NCI-H2171 treated with DMSO at 0.1 percent for 48 hours (cell line): ENCODE measurements at regions not wholly inside any gene's neighbourhood (a gene's known extent, or its start where the extent isn't known, plus 50 kb on each side); places are given as distances from the start of the nearest gene placed in this dataset.
A peak's percentile ranks its signal among the peaks of the same experiment; 100 is the strongest.
"Not testable (repeated sequence)": the region's sequence is repeated elsewhere in the genome, so short reads cannot be mapped to it uniquely, and the experiment has no call there.

ENCODE experiments used
- DNase-seq: peaks from one replicate; lab custom pipeline; 2025; lab: John Stamatoyannopoulos, UW

DNA sequence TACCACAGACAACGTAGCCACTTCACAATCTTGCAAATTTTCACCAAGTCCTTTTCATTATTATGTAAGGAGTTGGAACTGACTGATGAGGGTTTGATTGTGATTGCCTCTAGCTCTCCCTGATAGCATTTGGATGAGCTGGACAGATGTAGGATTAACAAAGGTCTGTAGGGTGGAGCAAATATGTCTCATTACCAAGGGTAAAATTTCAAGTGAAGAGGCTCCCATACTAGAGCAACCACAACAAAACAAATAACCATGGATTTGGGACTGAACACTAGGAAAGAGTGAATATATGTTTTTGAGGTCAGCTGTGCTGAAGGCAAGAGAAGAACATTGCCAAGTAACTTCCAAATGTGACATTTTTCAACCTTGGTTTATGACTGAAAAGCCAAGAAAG, 281.7 kb downstream of the NEBL start:
- no peak for DNase-seq

DNA sequence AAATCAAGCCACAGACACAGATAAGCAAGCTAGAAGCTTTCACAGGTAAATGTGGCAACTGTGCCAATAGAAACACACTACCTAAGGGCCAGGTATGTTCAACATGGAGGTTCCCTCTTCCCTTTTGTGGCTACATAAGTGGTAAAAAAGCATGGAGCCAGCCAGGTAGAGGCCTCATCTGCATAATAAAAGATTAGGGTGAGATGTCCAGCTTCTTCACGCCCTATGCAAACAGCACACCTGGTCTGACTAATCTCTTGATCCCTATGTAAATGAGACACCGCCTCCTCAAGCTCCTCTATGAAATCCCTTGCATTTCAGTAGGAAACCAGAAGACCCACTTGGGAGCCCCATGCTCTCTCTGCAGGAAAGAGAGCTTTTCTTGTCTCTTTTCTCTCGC, 282.2 kb downstream of the NEBL start:
- no peak for DNase-seq

DNA sequence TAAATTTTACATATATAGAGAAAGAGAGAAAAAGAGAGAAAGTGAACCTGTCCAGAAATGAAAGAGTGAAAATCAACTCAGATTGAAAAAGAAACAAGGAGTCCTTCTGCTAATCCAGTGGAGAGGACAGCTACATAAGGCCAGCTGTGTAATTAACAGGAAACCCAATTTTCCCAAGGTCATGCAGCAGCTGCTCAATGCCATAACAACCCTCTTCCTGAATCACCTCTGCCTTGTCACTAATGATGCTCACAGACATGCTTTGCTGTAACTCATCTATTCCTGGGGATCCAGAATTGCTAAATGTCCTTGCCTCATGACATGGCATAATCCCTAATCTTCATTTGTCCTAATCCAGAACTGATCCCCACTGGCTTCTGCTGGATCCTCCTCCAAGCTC, 288.6 kb downstream of the NEBL start:
- no peak for DNase-seq

DNA sequence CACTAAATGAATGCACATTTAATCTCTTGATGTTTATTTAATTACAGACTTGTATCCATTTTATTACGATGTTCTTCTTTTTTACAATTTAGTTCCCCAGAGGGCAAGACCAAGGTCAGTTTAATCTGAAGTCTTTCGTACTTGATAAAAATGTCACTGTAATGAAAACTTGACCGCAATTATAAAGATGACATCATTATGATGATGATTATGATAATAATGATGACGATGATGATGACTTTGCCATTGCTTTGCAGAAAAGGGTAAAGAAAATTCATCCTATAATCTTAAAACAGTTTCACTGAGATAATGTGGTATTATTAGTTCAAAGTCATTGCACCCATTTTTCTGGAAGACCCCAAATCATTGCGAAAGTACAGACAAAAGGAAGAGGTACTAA, 290.1 kb downstream of the NEBL start:
- no peak for DNase-seq

DNA sequence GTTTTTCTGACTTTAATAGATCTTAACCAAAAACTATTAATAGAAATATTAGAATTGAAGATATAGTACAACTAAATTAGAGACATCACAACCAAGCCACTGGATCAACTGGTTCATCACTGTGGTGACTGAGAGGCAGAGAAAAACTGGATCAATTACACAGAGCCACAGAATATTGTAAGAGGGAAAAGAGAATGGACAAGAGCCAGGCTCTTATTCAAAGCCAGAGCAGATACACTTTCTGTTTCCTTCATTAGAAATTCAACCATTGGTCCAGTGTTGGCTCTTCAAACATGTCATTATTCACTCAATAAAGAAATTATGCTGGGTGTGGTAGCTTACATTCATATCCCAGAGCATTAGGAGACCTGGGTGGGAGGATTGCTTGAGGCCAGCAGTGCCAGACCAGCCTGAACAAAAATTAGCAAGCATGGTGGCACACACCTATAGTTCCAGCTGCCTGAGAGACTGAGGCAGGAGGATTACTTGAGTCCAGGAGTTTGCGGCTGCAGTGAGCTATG, 295.1 kb downstream of the NEBL start:
- no peak for DNase-seq

DNA sequence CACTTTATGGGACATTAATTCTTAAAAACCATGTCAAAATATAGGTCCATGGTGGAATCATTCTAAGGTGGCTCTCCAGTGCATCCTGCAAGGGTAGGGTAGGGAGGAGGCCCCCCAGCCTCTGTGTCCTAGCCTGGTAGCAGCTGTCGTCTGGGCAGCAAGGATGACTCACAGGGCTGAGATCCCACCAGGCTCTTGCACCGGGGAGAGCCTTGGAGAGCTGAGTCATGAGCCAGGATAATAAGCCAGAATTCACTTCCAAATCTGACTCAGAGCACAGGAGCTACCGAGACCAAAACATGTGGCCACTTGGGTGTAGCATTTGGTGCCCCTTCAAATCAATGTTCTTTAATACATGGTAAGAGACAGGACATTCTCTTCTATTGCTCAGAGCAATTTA, 298.5 kb downstream of the NEBL start:
- DNase-seq = no peak

DNA sequence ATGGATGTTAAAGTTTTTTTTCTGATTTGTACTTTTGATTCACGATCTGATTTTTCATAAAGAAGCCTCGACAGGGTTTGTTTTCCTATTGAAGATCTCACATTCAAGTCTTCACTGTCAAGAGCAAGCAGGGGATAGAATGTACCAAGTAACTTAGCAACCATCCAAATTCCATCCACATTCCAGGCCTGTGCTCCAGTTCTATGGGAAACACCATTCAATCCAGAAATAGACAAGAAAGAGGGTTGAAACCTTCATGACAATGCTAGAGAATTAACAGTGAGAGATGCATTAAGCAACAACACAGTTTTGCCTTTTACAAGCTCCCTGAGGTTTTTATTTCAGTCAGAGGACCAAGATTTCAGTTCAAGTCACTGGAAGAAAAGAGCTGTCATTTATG, 300.2 kb downstream of the NEBL start:
- no peak for DNase-seq

DNA sequence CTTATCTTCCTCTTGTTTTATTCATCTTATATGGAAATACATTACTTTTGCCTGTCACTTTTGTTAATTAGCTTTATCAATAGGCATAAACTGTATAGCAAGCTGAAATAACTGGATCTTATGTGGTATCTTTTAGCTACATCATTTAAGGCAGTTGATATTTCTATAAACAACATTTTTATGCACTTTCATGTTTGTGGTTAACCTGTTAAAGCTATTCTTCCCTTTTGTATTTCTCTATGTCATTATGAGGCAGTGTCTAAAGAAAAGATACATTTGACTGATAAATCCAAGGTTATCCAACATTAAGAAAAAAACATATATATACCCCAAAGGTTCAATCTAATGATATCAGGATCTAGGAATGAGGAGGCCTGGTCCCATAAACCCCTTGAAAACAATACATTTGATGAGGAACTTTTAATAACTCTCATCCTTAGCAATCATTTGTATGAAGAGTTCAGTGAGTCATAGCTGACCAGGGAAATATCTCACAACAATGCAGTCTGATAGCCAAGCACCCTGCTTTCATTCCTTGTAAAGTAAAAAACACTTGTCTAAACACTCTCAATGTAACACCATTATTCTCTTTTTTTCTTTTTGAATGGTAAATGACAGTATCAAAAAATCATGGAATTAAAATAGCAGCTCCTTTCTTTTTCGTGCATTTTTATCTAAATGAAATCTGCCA, 300.9 kb downstream of the NEBL start:
- no peak for DNase-seq

DNA sequence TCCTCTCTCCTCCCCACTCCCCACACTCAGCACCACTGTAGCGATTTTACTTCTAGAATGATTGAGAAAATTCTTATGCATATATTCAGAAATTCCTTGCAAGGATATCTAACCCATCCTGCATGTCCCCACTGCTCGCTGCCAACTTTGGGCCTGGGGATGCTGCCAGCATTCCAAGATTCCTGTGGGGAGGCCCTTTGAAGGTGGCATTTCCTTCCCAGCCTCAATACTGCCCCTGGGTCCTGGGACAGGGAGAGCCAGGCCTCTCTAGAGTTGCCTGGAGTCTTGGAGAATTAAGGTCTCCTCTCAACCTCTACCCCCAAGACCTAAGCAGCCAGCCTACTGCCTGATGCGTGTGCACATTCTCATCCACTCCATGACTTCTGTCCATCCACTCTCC, 303.5 kb downstream of the NEBL start:
- no peak for DNase-seq

DNA sequence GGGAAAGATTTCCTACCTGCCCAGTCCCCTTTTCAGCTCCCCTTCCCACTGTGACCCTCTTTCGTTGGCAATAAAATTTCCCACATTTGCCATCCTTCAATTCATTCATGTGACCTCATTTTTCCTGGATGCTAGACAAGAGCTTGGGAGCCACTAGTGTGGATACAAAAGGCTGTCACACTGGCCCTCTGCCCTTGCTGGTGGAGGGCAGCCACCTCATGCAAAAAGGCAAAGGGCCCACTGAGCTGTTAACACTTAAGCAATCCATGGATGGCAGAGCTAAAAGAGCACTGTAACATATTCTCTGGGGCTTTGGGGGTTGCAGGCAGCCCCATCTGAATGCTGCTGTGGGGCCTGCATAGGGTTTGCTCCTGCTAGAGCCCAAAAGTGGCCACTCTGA, 315.1 kb downstream of the NEBL start:
- no peak for DNase-seq

DNA sequence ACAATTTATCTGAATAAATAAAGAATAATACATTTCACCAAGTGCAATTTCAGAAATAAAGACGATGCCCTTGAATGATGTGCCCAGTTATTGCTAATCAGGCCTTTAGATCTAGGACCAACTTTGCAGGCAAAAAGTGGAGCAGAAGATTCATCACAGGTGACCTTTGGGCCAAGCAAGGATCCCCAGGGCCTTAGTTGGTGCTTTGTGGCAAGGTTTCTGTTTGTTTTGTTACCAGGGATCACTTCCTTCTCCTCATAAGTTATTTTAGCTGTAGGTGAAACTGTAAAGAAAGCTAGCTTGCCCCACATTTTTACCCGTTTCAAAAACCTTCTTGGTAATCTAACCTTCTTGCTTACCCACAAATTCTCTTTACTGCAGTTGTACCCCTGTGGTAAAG, 323.2 kb downstream of the NEBL start:
- no peak for DNase-seq

DNA sequence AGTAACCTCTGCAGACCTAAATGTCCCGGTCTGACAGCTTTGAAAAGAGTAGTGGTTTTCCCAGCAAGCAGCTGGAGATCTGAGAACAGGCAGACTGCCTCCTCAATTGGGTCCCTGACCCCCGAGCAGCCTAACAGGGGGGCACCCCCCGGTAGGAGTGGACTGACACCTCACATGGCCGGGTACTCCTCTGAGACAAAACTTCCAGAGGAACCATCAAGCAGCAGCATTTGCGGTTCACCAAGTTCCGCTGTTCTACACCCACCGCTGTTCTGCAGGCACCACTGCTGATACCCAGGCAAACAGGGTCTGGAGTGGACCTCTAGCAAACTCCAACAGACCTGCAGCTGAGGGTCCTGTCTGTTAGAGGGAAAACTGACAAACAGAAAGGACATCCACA, 341.1 kb downstream of the NEBL start:
- not testable (repeated sequence) for DNase-seq

DNA sequence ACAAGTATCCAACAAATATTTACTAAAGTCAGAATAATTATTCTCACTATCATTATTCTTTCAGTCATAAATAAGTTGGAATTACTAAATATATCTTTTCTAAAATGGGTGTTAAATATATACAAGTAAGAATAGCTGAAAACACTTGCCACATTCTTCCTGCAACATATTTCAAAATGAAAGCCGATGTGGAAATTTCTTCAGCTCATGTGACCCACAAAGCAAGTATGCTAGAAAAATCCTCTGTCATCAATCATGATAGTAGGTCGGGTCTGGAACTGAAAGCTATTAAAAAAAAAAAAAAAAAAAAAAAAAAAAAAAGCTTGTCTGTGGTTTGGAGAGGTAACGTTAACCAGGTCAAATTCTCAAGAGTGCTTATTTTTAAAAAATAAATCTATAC, 344.7 kb downstream of the NEBL start:
- DNase-seq = no peak

DNA sequence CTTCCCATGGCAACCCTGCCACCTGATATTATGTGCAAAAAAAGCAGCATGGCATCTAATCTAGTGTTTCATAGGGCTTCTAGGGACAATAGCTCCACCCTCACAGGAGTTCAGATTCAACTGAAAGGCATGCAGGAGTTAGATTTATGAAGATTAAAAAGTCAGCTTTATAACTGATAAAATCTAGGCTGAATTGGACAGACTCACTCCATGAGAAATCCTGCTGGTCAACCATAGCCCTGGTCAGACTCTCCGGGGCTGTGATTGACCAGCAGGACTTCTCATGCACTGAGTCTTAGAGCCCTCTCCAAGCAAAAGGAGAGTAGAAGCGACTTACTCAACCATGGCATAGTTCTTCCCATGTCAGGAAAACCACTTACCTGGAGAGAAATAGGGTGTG, 345.4 kb downstream of the NEBL start:
- DNase-seq = no peak

DNA sequence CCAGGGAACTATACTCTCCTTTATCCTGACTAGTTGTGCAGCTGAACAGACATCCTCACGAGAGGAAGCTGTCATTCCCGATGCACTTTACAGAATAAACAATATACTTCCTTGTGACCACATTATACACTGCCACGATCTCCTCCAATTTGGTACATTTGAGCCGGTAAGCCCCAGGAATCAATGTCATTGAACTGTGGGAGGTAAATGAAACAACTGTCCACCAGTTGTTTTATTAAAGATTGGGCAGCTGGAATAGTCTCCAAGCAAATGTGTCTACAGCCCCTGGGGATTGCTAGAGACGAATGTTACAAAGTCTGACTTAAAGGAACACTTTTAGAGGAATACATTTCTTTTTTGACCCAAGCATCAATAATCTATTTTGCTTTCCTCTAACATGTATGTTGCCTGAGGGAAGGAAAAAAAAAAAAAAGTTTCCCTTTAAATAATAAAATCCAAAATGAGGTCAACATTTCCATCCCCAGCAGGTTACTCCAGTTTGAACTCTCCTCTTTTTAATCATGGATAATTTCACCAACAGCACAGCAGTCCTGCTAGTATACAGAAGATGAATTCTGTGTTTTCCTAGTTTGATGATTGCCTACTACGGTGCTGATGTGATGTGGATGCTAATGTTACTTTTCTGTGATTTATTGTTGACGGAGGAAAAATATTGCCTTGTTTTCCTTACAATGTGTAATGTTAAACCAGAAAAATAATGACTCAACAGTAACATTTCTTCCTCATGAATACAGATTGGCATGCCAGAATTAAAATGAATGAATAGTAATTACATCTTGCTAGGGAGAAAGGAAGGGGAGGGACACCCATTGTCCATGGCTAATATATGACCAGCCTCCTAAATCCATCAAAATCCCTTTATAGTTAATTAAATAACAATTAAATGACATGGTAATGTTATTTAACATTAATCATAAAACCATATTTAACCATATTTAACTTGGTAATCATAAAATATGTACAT, 360.9 kb downstream of the NEBL start:
- no peak for DNase-seq

DNA sequence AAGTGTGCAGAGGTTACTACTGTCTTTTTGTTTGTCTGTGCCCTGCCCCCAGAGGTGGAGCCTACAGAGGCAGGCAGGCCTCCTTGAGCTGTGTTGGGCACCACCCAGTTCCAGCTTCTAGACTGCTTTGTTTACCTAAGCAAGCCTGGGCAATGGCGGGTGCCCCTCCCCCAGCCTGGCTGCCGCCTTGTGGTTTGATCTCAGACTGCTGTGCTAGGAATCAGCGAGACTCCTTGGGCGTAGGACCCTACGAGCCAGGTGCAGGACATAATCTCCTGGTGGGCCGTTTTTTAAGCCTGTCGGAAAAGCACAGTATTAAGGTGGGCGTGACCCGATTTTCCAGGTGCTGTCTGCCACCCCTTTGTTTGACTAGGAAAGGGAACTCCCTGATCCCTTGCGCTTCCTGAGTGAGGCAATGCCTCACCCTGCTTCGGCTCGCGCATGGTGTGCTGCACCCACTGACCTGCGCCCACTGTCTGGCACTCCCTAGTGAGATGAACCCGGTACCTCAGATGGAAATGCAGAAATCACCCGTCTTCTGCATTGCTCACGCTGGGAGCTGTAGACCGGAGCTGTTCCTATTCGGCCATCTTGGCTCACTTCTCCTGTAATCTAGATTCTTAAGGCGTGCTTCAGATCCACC, 365.7 kb downstream of the NEBL start:
- DNase-seq = peak; percentile 16

DNA sequence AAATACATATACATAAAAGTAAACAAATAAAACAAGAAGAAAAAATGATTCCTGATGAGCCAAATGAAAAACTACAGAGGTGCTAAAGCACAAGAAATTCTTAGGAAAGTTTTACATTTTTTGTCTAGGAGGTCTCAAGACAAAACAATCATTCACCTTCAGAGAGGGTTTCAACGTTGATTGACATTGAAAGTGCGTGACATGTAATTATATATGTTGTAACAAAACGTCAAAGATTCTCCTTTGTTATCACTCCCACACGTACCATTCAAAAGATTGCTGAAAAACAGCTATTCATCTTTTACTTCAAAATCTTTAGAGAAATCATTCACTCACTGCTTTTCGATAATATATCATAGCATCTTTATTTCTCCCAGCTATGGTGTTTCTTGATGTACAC, 375.9 kb downstream of the NEBL start:
- DNase-seq = no peak

DNA sequence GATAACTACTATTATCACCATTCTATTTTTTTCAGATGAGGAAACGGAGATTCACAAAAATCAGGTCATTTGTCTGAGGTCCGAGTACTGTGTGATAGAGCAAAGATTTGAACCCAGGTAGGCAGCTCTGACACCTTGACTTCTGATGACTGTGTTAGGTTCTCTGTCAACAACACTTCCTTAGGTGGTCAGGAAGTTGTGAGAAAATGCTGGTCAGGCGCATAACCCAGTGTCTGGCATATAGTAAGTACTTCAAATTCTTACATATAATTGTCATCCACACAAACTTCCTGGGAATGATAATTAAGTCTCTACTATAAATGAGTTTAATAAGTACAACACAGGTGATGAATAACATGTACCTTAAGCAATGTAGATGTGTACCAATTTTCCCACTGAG, 381.5 kb downstream of the NEBL start:
- DNase-seq = no peak

DNA sequence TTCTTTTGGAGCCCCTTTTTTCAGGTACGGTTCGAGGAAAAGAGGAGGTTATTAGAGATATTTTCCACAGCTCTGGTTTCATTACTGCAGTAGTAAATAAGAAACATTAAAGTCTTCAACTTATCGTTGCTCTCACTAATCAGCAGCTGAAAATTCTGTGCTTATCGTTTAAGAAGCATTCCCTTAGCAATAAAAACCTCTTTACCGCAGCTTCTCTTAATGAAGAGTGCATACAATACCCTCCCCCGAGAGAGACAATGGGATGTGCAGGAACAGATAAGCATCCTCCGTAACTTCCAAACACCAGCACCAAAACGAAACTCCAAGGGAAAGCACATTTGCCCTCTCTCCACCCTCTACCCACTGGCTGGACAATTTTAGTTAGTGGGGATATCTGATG, 384.5 kb downstream of the NEBL start:
- DNase-seq = no peak

DNA sequence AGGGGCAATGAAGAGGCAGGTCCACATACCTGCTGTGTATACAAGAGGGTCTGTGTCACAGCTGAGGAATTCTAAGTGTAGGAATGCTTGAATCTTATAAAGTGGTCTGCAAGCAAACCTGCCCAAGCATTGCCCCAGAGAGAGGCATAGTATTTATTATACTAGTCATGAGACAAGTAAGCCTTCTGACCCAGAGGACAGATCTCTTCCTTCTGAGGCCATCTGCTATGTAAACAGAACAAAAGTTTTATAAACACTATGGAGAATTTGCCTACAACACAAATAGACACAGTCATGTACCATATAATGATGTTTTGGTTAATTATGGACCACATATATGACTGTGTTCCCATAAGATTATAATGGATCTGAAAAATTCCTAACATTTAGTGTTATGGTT, 388.2 kb downstream of the NEBL start:
- no peak for DNase-seq

DNA sequence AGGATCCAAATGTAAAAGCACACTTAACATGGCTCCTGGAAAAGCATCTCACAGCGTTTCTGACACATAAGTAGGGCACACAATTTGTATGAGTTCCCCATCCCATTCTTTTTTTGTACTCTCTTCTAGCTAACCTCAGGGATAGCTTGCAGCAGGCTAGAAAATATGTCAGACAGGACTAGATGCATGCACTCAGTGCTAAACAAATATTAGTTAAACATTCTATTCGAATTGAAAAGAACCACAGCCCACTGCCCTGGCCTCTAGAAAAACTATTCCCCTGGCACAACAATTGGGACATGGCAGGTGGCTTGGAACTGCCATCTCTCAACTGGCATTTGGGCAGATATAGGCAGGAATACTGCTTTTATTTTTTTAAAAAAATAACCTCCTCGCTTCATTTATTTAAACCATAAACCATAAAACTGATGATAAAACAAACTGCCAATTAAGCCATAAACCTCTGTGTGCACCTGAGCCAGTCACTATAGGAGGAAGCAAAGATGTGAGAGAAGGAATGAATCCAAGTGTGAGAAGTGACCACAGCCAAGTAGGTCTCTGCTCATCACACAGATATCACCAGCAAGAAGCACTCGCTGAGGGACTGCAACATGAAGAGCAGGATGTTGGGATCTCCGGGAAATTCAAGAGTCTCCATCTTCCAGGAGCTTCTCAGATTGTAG, 394.1 kb downstream of the NEBL start:
- no peak for DNase-seq

DNA sequence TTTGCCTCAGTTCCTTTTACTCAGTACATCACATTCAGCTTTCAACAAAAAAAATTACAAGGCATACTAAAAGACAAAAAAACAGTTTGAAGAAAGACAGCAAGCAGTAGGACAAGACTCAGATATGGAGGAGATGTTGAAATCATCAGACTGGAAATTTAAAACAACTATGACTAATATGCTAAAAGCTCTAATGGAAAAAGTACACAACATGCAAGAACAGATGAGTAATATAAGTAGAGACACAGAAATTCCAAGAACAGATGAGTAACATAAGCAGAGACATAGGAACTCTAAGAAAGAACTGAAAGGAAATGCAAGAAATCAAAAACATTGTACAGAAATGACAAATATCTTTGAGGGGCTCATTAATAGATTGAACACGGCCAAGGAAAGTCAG, 402.6 kb downstream of the NEBL start:
- no peak for DNase-seq
